ENCODE measurements at regions not wholly inside any gene's neighbourhood (a gene's known extent, or its start where the extent isn't known, plus 50 kb on each side); places are given as distances from the start of the nearest gene placed in this dataset.
"Not testable (repeated sequence)": the region's sequence is repeated elsewhere in the genome, so short reads cannot be mapped to it uniquely, and the experiment has no call there.

DNA sequence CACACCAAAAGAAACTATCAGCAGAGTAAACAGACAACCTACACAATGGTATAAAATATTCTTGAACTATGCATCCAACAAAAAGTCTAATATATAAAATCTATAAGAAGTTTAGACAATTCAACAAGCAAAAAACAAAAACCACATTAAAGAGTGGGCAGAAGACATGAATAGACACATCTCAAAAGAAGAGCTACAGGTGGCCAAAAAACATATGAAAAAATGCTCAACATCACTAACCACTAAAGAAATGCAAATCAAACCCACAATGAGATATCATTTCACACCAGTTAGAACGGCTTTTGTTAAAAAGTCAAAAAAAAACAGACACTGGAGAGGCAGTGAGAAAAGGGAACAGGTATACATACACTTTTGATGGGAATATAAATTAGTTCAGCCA lies 348.9 kb upstream of the MAF start:
- no peak overlapping the region for H3K27ac ChIP-seq (ENCODE audit: low read depth in 2 of 2, low read length in 2 of 2)
- H3K36me3 ChIP-seq (ENCODE audit: control insufficient read depth in 2 of 2, insufficient read depth in 2 of 2, low read length in 2 of 2) = no peaks in the 10 kb centered on the region
- H3K4me3 ChIP-seq (ENCODE audit: low read length in 2 of 2) = no peak overlapping the region
- no peak overlapping the region for H3K9ac ChIP-seq (ENCODE audit: low read depth in 1 of 2, low read length in 2 of 2)
- H3K27me3 ChIP-seq (ENCODE audit: control insufficient read depth in 2 of 2, insufficient read depth in 2 of 2, low read length in 2 of 2) = no peaks in the 10 kb centered on the region
- H3K9me3 ChIP-seq (ENCODE audit: control insufficient read depth in 2 of 2, low read length in 2 of 2) = no peaks in the 10 kb centered on the region
- no peaks in the 10 kb centered on the region for H3K4me1 ChIP-seq (ENCODE audit: control insufficient read depth in 2 of 2, insufficient read depth in 2 of 2, low read length in 2 of 2)

- H3K9ac ChIP-seq (ENCODE audit: low read depth in 1 of 2, low read length in 2 of 2) = no peak overlapping the region
- H3K9me3 ChIP-seq (ENCODE audit: control insufficient read depth in 2 of 2, low read length in 2 of 2) = no peaks in the 10 kb centered on the region
- H3K27ac ChIP-seq (ENCODE audit: low read depth in 2 of 2, low read length in 2 of 2) = no peak overlapping the region
- no peaks in the 10 kb centered on the region for H3K27me3 ChIP-seq (ENCODE audit: control insufficient read depth in 2 of 2, insufficient read depth in 2 of 2, low read length in 2 of 2)
- H3K4me1 ChIP-seq (ENCODE audit: control insufficient read depth in 2 of 2, insufficient read depth in 2 of 2, low read length in 2 of 2) = no peaks in the 10 kb centered on the region
- no peak overlapping the region for H3K4me3 ChIP-seq (ENCODE audit: low read length in 2 of 2)
- no peaks in the 10 kb centered on the region for H3K36me3 ChIP-seq (ENCODE audit: control insufficient read depth in 2 of 2, insufficient read depth in 2 of 2, low read length in 2 of 2)
These were observed 347.2 kb upstream of the MAF start for GRCh38 chr16:79947771-79948170.

DNA sequence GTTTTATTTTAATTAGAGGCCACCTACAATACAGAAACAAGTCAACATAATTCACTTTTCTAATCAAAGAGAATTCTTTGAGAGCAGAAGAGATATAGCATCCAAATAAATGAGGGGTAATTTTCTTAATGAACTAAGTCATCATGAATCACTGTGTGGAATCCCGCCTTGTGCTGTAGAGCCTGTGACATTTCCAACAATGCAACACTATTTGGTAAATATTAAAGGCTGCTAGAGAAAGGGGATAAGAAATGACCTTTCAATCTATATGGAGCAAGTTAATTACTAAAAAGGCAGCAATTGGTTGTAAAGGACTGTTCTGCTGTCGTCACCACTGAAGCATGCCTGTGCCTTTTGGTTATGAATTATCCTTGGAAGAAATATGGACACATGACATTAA lies 345.7 kb upstream of the MAF start:
- Histone ChIP-seq H3K36me3 (ENCODE audit: control insufficient read depth in 2 of 2, insufficient read depth in 2 of 2, low read length in 2 of 2) (no peaks in the 10 kb centered on the region), H3K27ac (ENCODE audit: low read depth in 2 of 2, low read length in 2 of 2) (no peak overlapping the region), H3K27me3 (ENCODE audit: control insufficient read depth in 2 of 2, insufficient read depth in 2 of 2, low read length in 2 of 2) (no peaks in the 10 kb centered on the region), H3K4me3 (ENCODE audit: low read length in 2 of 2) (no peak overlapping the region), H3K4me1 (ENCODE audit: control insufficient read depth in 2 of 2, insufficient read depth in 2 of 2, low read length in 2 of 2) (no peaks in the 10 kb centered on the region), H3K9ac (ENCODE audit: low read depth in 1 of 2, low read length in 2 of 2) (no peak overlapping the region), H3K9me3 (ENCODE audit: control insufficient read depth in 2 of 2, low read length in 2 of 2) (no peaks in the 10 kb centered on the region)

- Histone ChIP-seq H3K4me3 (ENCODE audit: low read length in 2 of 2) (no peak overlapping the region), H3K4me1 (ENCODE audit: control insufficient read depth in 2 of 2, insufficient read depth in 2 of 2, low read length in 2 of 2) (no peaks in the 10 kb centered on the region), H3K27ac (ENCODE audit: low read depth in 2 of 2, low read length in 2 of 2) (no peak overlapping the region)
These were observed 343.2 kb upstream of the MAF start for GRCh38 chr16:79943736-79944135.

GRCh38 chr16:79938575-79938974 lies 338.0 kb upstream of the MAF start:
- Histone ChIP-seq H3K36me3 (ENCODE audit: control insufficient read depth in 2 of 2, insufficient read depth in 2 of 2, low read length in 2 of 2) (no peaks in the 10 kb centered on the region), H3K27me3 (ENCODE audit: control insufficient read depth in 2 of 2, insufficient read depth in 2 of 2, low read length in 2 of 2) (no peaks in the 10 kb centered on the region), H3K9ac (ENCODE audit: low read depth in 1 of 2, low read length in 2 of 2) (no peak overlapping the region), H3K27ac (ENCODE audit: low read depth in 2 of 2, low read length in 2 of 2) (no peak overlapping the region), H3K4me1 (ENCODE audit: control insufficient read depth in 2 of 2, insufficient read depth in 2 of 2, low read length in 2 of 2) (no peaks in the 10 kb centered on the region), H3K9me3 (ENCODE audit: control insufficient read depth in 2 of 2, low read length in 2 of 2) (no peaks in the 10 kb centered on the region), H3K4me3 (ENCODE audit: low read length in 2 of 2) (no peak overlapping the region)

More at GRCh38 chr16:79943736-79944135, 343.2 kb upstream of the MAF start:
- H3K9ac ChIP-seq (ENCODE audit: low read depth in 1 of 2, low read length in 2 of 2) = no peak overlapping the region
- H3K27me3 ChIP-seq (ENCODE audit: control insufficient read depth in 2 of 2, insufficient read depth in 2 of 2, low read length in 2 of 2) = no peaks in the 10 kb centered on the region
- no peaks in the 10 kb centered on the region for H3K36me3 ChIP-seq (ENCODE audit: control insufficient read depth in 2 of 2, insufficient read depth in 2 of 2, low read length in 2 of 2)
- no peaks in the 10 kb centered on the region for H3K9me3 ChIP-seq (ENCODE audit: control insufficient read depth in 2 of 2, low read length in 2 of 2)

- not testable (repeated sequence) for H3K27ac ChIP-seq (ENCODE audit: low read depth in 2 of 2, low read length in 2 of 2); H3K36me3 ChIP-seq (ENCODE audit: control insufficient read depth in 2 of 2, insufficient read depth in 2 of 2, low read length in 2 of 2); H3K9me3 ChIP-seq (ENCODE audit: control insufficient read depth in 2 of 2, low read length in 2 of 2); H3K4me3 ChIP-seq (ENCODE audit: low read length in 2 of 2); H3K9ac ChIP-seq (ENCODE audit: low read depth in 1 of 2, low read length in 2 of 2); H3K27me3 ChIP-seq (ENCODE audit: control insufficient read depth in 2 of 2, insufficient read depth in 2 of 2, low read length in 2 of 2); H3K4me1 ChIP-seq (ENCODE audit: control insufficient read depth in 2 of 2, insufficient read depth in 2 of 2, low read length in 2 of 2)
These were observed 337.1 kb upstream of the MAF start for GRCh38 chr16:79937671-79938070.

DNA sequence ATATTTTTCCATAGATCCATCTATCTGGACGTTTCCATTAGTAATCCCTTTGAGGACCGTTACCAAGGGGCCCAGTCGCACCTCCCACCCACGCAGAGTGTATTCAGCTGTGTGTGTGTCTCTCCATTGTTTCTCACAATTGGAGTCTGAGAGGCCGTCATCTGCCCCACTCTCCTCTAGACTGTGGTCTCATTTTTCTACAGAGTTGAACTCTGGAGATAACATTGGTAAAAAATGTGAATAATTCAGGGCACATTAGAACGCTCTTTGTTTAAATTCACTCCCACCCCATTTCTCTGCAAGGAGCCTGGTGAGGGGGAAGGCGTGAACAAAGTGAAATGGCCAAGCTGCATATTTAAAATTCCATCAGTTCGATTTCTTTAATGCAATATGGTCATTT lies 333.1 kb upstream of the MAF start:
- no peaks in the 10 kb centered on the region for H3K9me3 ChIP-seq (ENCODE audit: control insufficient read depth in 2 of 2, low read length in 2 of 2)
- no peaks in the 10 kb centered on the region for H3K36me3 ChIP-seq (ENCODE audit: control insufficient read depth in 2 of 2, insufficient read depth in 2 of 2, low read length in 2 of 2)
- H3K27ac ChIP-seq (ENCODE audit: low read depth in 2 of 2, low read length in 2 of 2) = no peak overlapping the region
- no peak overlapping the region for H3K9ac ChIP-seq (ENCODE audit: low read depth in 1 of 2, low read length in 2 of 2)
- H3K4me1 ChIP-seq (ENCODE audit: control insufficient read depth in 2 of 2, insufficient read depth in 2 of 2, low read length in 2 of 2) = peaks cover 0 to 2% of the 10 kb centered on the region in 2 donors
- no peaks in the 10 kb centered on the region for H3K27me3 ChIP-seq (ENCODE audit: control insufficient read depth in 2 of 2, insufficient read depth in 2 of 2, low read length in 2 of 2)
- H3K4me3 ChIP-seq (ENCODE audit: low read length in 2 of 2) = no peak overlapping the region

GRCh38 chr16:79932572-79932971 lies 332.0 kb upstream of the MAF start:
- no peaks in the 10 kb centered on the region for H3K9me3 ChIP-seq (ENCODE audit: control insufficient read depth in 2 of 2, low read length in 2 of 2)
- H3K4me3 ChIP-seq (ENCODE audit: low read length in 2 of 2) = no peak overlapping the region
- H3K27me3 ChIP-seq (ENCODE audit: control insufficient read depth in 2 of 2, insufficient read depth in 2 of 2, low read length in 2 of 2) = no peaks in the 10 kb centered on the region
- peaks cover 0 to 2% of the 10 kb centered on the region in 2 donors for H3K4me1 ChIP-seq (ENCODE audit: control insufficient read depth in 2 of 2, insufficient read depth in 2 of 2, low read length in 2 of 2)
- H3K27ac ChIP-seq (ENCODE audit: low read depth in 2 of 2, low read length in 2 of 2) = no peak overlapping the region
- no peaks in the 10 kb centered on the region for H3K36me3 ChIP-seq (ENCODE audit: control insufficient read depth in 2 of 2, insufficient read depth in 2 of 2, low read length in 2 of 2)
- no peak overlapping the region for H3K9ac ChIP-seq (ENCODE audit: low read depth in 1 of 2, low read length in 2 of 2)

DNA sequence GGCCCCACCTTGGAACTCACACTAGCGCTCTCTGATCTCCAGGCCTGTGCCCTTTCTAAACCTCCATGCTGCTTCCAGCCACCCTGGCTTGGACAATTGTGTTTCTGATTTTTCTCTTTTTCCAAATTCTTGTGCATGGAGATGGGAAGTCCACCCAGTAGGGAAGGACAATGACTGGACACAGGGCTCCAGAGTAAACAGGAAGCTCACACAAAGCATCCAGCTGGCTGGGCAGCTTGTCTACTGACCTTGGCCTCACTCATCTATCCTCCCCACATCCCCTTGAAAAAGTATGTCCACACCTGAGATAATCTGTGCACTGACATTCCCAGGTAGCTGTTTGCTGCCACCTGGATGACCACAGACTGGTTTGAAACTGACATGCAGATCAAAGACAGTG lies 331.2 kb upstream of the MAF start:
- Histone ChIP-seq H3K36me3 (ENCODE audit: control insufficient read depth in 2 of 2, insufficient read depth in 2 of 2, low read length in 2 of 2) (no peaks in the 10 kb centered on the region), H3K27ac (ENCODE audit: low read depth in 2 of 2, low read length in 2 of 2) (no peak overlapping the region), H3K4me1 (ENCODE audit: control insufficient read depth in 2 of 2, insufficient read depth in 2 of 2, low read length in 2 of 2) (peaks cover 0 to 2% of the 10 kb centered on the region in 2 donors), H3K9me3 (ENCODE audit: control insufficient read depth in 2 of 2, low read length in 2 of 2) (no peaks in the 10 kb centered on the region), H3K4me3 (ENCODE audit: low read length in 2 of 2) (no peak overlapping the region), H3K27me3 (ENCODE audit: control insufficient read depth in 2 of 2, insufficient read depth in 2 of 2, low read length in 2 of 2) (no peaks in the 10 kb centered on the region), H3K9ac (ENCODE audit: low read depth in 1 of 2, low read length in 2 of 2) (no peak overlapping the region)

DNA sequence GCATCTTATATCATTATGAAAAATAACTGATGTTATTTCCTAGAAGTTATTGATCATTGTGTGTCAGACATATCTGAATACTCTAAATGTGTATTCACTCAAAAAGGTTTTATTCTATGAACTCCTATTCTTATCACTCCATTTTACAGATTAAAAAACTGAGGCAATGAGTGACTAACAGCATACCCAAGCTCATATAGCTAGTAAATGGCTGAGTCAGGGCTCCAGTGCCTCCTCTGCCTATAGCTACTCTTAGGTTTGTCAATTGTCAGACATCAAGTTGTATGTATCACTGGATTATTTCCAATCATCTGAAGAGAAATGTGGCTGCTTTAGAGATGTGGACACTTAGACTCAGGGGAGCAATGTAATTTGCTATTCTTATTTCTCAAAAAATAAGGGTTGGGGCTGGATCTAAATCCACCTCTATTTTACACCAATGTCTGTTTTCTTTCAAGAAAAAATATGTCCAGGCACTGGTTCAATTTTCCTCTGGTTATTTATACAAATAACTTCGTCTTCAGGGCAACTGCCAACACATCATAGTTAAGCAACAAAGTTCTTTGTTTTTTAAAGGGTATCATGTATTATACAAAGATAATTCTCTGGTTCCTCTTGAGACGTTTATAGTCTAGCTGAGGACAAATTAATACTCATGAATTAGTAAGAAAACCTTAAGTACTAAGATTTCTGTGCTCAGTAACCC lies 328.9 kb upstream of the MAF start:
- no peak overlapping the region for H3K4me3 ChIP-seq (ENCODE audit: low read length in 2 of 2)
- no peak overlapping the region for H3K9ac ChIP-seq (ENCODE audit: low read depth in 1 of 2, low read length in 2 of 2)
- H3K36me3 ChIP-seq (ENCODE audit: control insufficient read depth in 2 of 2, insufficient read depth in 2 of 2, low read length in 2 of 2) = no peaks in the 10 kb centered on the region
- peaks cover 0 to 2% of the 10 kb centered on the region in 2 donors for H3K4me1 ChIP-seq (ENCODE audit: control insufficient read depth in 2 of 2, insufficient read depth in 2 of 2, low read length in 2 of 2)
- H3K9me3 ChIP-seq (ENCODE audit: control insufficient read depth in 2 of 2, low read length in 2 of 2) = no peaks in the 10 kb centered on the region
- H3K27me3 ChIP-seq (ENCODE audit: control insufficient read depth in 2 of 2, insufficient read depth in 2 of 2, low read length in 2 of 2) = no peaks in the 10 kb centered on the region
- H3K27ac ChIP-seq (ENCODE audit: low read depth in 2 of 2, low read length in 2 of 2) = no peak overlapping the region

All from mucosa of rectum (tissue), 2 donors.